SK-N-SH treated with all-trans-retinoic acid at 6 μM for 48 hours (cell line): ENCODE measurements at regions not wholly inside any gene's neighbourhood (a gene's known extent, or its start where the extent isn't known, plus 50 kb on each side); places are given as distances from the start of the nearest gene placed in this dataset.
A peak's percentile ranks its signal among the peaks of the same experiment; 100 is the strongest.

Experiments used
- ATAC-seq: fragments of 200-7000 bp; cut with Tn5 transposase; 3 replicates; pipeline ENCODE4 v1.9.1; 2020; ENCODE audit warnings: mild to moderate bottlenecking, moderate library complexity
- ARNTL ChIP-seq: fragments of 450-650 bp; formaldehyde crosslinking; IDR thresholded peaks from 2 replicates; pipeline ENCODE4 v1.5.0; 2020; ENCODE audit warnings: low read depth, mild to moderate bottlenecking, moderate library complexity, borderline replicate concordance
- BACH2 ChIP-seq: fragments of 250-450 bp; sonication (Bioruptor Pico); IDR thresholded peaks from 2 replicates; pipeline ENCODE4 v1.9.0; 2021; ENCODE audit warnings: mild to moderate bottlenecking, borderline replicate concordance
- CSDC2 ChIP-seq: fragments of 250-450 bp; sonication (Bioruptor Pico); IDR thresholded peaks from 2 replicates; pipeline ENCODE4 v1.5.0; 2020; ENCODE audit warnings: mild to moderate bottlenecking, moderate library complexity
- ESRRG ChIP-seq: fragments of 250-450 bp; sonication (Bioruptor Pico); IDR thresholded peaks from 2 replicates; pipeline ENCODE4 v1.6.1; 2021; ENCODE audit warnings: mild to moderate bottlenecking
- GLIS3 ChIP-seq: fragments of 250-450 bp; sonication (Bioruptor Pico); IDR thresholded peaks from 2 replicates; pipeline ENCODE4 v1.5.0; 2020; ENCODE audit warnings: mild to moderate bottlenecking, moderate library complexity
- ISL1 ChIP-seq: fragments of 250-450 bp; sonication (Bioruptor Pico); IDR thresholded peaks from 2 replicates; pipeline ENCODE4 v2.1.2; 2022; ENCODE audit warnings: mild to moderate bottlenecking, moderate library complexity
- OSR1 ChIP-seq: fragments of 250-450 bp; sonication (Bioruptor Pico); IDR thresholded peaks from 2 replicates; pipeline ENCODE4 v1.8.0; 2022; ENCODE audit warnings: moderate library complexity, mild to moderate bottlenecking, inconsistent platforms
- PPARA ChIP-seq: fragments of 250-450 bp; sonication (Bioruptor Pico); IDR thresholded peaks from 2 replicates; pipeline ENCODE4 v1.5.0; 2020; ENCODE audit warnings: mild to moderate bottlenecking, borderline replicate concordance
- RARB ChIP-seq: fragments of 250-450 bp; sonication (Bioruptor Pico); IDR thresholded peaks from 2 replicates; pipeline ENCODE4 v1.8.0; 2021; ENCODE audit warnings: mild to moderate bottlenecking, moderate library complexity
- SNAI2 ChIP-seq: fragments of 250-450 bp; sonication (Bioruptor Pico); IDR thresholded peaks from 2 replicates; pipeline ENCODE4 v1.5.0; 2020; ENCODE audit warnings: mild to moderate bottlenecking, moderate library complexity
- TCF4 ChIP-seq: fragments of 250-450 bp; sonication (Bioruptor Pico); IDR thresholded peaks from 2 replicates; pipeline ENCODE4 v1.8.0; 2021; ENCODE audit warnings: mild to moderate bottlenecking, moderate library complexity, borderline replicate concordance
- TOX ChIP-seq: fragments of 250-450 bp; sonication (Bioruptor Pico); IDR thresholded peaks from 2 replicates; pipeline ENCODE4 v1.8.0; 2021; ENCODE audit warnings: mild to moderate bottlenecking, moderate library complexity, borderline replicate concordance
- ZFP3 ChIP-seq: fragments of 250-450 bp; sonication (Bioruptor Pico); IDR thresholded peaks from 2 replicates; pipeline ENCODE4 v1.5.0; 2020; ENCODE audit warnings: mild to moderate bottlenecking, moderate library complexity
- ZFP30 ChIP-seq: fragments of 450-650 bp; formaldehyde crosslinking; IDR thresholded peaks from 2 replicates; pipeline ENCODE4 v1.5.0; 2022; ENCODE audit warnings: mild to moderate bottlenecking, moderate library complexity
- ZNF565 ChIP-seq: fragments of 450-650 bp; formaldehyde crosslinking; conservative IDR thresholded peaks from 2 replicates; pipeline ENCODE4 v1.5.0; 2020; ENCODE audit warnings: low read depth, mild to moderate bottlenecking, moderate library complexity
- ZNF70 ChIP-seq: fragments of 450-650 bp; formaldehyde crosslinking; IDR thresholded peaks from 2 replicates; pipeline ENCODE4 v1.5.0; 2020; ENCODE audit warnings: mild to moderate bottlenecking, moderate library complexity
- ZNF8 ChIP-seq: fragments of 450-650 bp; formaldehyde crosslinking; IDR thresholded peaks from 2 replicates; pipeline ENCODE4 v1.5.0; 2020; ENCODE audit warnings: mild to moderate bottlenecking, moderate library complexity
- TF ChIP-seq, protein P1 (sequence below): fragments of 250-450 bp; sonication (Bioruptor Pico); IDR thresholded peaks from 2 replicates; pipeline ENCODE4 v1.5.0; 2020; ENCODE audit warnings: mild to moderate bottlenecking, moderate library complexity
- TF ChIP-seq, protein P2 (sequence below): fragments of 250-450 bp; sonication (Bioruptor Pico); IDR thresholded peaks from 2 replicates; pipeline ENCODE4 v1.8.0; 2021; ENCODE audit warnings: low read depth, mild to moderate bottlenecking, moderate library complexity, borderline replicate concordance
- TF ChIP-seq, protein P3 (sequence below): fragments of 250-450 bp; sonication (Bioruptor Pico); IDR thresholded peaks from 2 replicates; pipeline ENCODE4 v1.5.1; 2021; ENCODE audit warnings: mild to moderate bottlenecking, moderate library complexity

DNA sequence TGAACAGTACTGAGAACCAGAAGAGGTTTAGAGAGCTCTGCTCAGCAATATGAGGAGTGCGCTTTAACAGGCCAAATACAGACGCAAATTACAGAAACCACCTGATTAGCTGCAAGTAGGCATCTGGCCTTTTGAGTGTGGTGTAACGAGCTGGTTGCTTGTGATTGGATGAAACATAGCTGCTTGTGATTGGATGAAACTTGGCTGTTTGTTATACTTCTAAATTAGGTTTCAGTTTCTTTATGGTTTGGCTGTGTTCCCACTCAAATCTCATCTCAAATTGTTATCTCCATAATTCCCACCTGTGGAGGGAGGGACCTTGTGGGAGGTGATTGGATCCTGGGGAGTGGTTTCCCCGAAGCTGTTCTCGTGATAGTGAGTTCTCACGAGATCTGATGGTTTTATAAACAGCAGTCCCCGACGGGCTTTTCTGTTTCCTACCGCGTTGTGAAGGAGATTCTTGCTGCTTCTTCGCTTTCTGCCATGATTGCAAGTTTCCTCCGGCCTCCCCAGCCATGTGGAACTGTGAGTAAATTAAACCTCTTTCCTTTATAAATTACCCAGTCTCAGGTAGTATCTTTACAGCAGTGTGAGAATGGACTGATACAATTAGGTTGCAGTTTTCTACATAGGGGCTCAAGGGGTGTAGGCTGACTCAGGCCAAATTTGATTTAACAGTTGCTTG lies 655.9 kb upstream of the MAN1A1 start:
- ATAC-seq, result peak; percentile 95
- TF ChIP-seq ZNF8 (CRISPR knock-in tag) (0 out of 2 replicates have a peak, but pooled peaks have one; percentile 6), ARNTL (CRISPR knock-in tag) (no peak), RARB (CRISPR knock-in tag) (no peak), OSR1 (CRISPR knock-in tag) (no peak), ISL1 (CRISPR knock-in tag) (no peak), ZFP3 (no peak), TCF4 (CRISPR knock-in tag) (peak; percentile 62; the same call in 1 of the 2 replicates), ZNF70 (CRISPR knock-in tag) (no peak), PPARA (no peak)
- TF ChIP-seq, protein P1, sequence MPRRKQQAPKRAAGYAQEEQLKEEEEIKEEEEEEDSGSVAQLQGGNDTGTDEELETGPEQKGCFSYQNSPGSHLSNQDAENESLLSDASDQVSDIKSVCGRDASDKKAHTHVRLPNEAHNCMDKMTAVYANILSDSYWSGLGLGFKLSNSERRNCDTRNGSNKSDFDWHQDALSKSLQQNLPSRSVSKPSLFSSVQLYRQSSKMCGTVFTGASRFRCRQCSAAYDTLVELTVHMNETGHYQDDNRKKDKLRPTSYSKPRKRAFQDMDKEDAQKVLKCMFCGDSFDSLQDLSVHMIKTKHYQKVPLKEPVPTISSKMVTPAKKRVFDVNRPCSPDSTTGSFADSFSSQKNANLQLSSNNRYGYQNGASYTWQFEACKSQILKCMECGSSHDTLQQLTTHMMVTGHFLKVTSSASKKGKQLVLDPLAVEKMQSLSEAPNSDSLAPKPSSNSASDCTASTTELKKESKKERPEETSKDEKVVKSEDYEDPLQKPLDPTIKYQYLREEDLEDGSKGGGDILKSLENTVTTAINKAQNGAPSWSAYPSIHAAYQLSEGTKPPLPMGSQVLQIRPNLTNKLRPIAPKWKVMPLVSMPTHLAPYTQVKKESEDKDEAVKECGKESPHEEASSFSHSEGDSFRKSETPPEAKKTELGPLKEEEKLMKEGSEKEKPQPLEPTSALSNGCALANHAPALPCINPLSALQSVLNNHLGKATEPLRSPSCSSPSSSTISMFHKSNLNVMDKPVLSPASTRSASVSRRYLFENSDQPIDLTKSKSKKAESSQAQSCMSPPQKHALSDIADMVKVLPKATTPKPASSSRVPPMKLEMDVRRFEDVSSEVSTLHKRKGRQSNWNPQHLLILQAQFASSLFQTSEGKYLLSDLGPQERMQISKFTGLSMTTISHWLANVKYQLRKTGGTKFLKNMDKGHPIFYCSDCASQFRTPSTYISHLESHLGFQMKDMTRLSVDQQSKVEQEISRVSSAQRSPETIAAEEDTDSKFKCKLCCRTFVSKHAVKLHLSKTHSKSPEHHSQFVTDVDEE (CRISPR knock-in tag), result no peak
- TF ChIP-seq, protein P2, sequence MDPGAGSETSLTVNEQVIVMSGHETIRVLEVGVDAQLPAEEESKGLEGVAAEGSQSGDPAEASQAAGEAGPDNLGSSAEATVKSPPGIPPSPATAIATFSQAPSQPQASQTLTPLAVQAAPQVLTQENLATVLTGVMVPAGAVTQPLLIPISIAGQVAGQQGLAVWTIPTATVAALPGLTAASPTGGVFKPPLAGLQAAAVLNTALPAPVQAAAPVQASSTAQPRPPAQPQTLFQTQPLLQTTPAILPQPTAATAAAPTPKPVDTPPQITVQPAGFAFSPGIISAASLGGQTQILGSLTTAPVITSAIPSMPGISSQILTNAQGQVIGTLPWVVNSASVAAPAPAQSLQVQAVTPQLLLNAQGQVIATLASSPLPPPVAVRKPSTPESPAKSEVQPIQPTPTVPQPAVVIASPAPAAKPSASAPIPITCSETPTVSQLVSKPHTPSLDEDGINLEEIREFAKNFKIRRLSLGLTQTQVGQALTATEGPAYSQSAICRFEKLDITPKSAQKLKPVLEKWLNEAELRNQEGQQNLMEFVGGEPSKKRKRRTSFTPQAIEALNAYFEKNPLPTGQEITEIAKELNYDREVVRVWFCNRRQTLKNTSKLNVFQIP (CRISPR knock-in tag), result no peak

DNA sequence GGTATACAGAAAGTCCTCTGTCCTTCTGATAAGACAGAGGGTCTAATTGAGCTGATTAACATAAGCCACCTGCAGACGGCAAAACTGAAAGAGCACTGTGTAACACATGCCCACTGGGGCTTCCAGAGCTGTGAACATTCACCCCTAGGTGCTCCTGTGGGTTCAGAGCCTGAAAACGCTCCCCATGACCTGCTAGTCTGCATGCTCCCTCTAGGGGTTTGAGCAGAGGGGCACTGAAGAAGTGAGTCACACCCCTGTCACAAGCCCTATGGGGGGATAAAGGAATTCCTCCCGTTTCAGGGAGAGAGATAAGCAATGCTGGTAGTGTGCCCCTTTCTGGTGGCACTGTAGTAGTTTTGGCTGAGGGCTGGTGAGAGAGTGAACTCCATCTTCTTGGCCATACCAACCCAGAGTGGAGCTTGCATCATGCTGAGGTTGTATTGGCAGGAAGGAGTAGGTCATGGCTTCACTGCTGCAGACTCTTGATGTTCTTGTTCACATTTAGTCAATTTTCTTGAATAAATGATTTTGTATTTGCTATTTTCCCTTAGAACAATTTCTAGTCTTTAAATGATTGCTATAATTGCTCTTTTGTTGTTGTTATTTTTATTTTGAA lies 637.5 kb upstream of the MAN1A1 start:
- no peak for ATAC-seq
- TF ChIP-seq, protein P3, sequence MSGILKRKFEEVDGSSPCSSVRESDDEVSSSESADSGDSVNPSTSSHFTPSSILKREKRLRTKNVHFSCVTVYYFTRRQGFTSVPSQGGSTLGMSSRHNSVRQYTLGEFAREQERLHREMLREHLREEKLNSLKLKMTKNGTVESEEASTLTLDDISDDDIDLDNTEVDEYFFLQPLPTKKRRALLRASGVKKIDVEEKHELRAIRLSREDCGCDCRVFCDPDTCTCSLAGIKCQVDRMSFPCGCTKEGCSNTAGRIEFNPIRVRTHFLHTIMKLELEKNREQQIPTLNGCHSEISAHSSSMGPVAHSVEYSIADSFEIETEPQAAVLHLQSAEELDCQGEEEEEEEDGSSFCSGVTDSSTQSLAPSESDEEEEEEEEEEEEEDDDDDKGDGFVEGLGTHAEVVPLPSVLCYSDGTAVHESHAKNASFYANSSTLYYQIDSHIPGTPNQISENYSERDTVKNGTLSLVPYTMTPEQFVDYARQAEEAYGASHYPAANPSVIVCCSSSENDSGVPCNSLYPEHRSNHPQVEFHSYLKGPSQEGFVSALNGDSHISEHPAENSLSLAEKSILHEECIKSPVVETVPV, result no peak
- TF ChIP-seq ZFP30 (CRISPR knock-in tag) (no peak), BACH2 (no peak), TCF4 (CRISPR knock-in tag) (no peak), ZNF70 (CRISPR knock-in tag) (no peak), OSR1 (CRISPR knock-in tag) (no peak), CSDC2 (CRISPR knock-in tag) (no peak), ZNF565 (CRISPR knock-in tag) (no peak), SNAI2 (CRISPR knock-in tag) (no peak), GLIS3 (no peak), PPARA (no peak), ZFP3 (no peak)
- TF ChIP-seq, protein P1 (CRISPR knock-in tag), result no peak

DNA sequence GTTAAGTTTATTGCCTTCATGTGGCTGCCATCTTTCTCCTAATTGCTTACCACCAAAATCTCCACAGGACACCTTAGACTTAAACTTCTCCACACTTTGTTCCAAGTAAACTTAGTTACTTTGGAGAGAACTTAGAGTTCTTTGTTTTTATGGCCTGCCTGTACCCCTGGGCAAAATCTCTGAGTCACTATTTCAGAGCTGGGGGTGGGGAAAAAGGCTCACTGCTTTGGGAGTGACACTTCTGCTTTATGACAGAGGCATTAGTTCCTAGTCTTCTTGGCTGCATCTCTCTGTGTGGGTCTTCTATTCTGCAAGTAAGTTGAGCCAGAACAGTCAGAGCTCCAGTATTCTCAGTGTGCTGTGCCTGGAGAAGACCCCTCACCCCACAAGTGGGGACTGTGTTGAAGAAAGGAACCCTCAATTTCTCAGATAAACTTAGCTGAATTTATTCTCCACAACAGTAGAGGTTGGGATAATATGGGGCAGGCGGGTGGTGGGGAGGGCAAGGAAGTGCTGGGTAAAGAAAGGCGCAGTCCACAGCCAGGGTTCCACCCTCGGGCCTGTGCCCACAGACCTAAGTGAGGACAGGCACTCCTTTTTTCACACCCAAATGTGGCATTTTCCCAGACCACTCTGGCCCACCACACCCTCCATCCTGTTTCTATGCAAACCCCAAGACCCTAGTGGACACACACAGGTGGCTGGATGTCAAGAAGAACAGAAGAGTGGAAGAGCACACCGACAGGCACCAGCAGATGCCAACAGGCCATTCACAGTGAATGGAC lies 636.6 kb upstream of the MAN1A1 start:
- ATAC-seq, result no peak
- TF ChIP-seq, protein P2 (CRISPR knock-in tag), result no peak
- no peak for TF ChIP-seq ZNF565 (CRISPR knock-in tag)
- no peak for TF ChIP-seq PPARA
- TF ChIP-seq ISL1 (CRISPR knock-in tag), result no peak
- no peak for TF ChIP-seq GLIS3
- no peak for TF ChIP-seq ZFP30 (CRISPR knock-in tag)
- no peak for TF ChIP-seq TOX
- TF ChIP-seq ZNF8 (CRISPR knock-in tag), result no peak
- no peak for TF ChIP-seq ESRRG (CRISPR knock-in tag)
- TF ChIP-seq, protein P3, result no peak
- TF ChIP-seq CSDC2 (CRISPR knock-in tag), result no peak
- no peak for TF ChIP-seq BACH2
